ENCODE measurements at regions not wholly inside any gene's neighbourhood (a gene's known extent, or its start where the extent isn't known, plus 50 kb on each side); places are given as distances from the start of the nearest gene placed in this dataset.

DNA sequence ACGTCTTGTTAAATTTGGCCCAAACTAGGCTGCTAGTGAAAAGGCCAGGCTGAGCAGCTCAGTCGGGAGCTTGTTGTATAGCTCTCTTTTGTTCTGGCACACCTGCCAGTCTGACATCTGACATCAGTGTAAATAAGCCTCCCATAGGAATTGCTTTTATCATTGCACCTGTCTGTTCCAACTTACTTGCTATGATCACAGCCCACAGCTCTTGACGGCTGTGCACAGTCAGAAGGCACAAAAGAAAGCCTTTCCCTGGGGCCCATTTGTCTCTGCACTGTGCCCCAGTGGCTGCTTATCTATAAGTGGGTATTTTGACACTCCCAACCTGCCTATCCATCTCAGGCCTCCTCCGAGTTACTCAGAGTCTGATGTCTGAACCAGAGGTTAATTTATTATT lies 324.5 kb downstream of the NUAK1 start:
- DNase-seq = no peak

GRCh38 chr12:105819549-105819948 lies 319.2 kb downstream of the NUAK1 start:
- no peak for DNase-seq

DNA sequence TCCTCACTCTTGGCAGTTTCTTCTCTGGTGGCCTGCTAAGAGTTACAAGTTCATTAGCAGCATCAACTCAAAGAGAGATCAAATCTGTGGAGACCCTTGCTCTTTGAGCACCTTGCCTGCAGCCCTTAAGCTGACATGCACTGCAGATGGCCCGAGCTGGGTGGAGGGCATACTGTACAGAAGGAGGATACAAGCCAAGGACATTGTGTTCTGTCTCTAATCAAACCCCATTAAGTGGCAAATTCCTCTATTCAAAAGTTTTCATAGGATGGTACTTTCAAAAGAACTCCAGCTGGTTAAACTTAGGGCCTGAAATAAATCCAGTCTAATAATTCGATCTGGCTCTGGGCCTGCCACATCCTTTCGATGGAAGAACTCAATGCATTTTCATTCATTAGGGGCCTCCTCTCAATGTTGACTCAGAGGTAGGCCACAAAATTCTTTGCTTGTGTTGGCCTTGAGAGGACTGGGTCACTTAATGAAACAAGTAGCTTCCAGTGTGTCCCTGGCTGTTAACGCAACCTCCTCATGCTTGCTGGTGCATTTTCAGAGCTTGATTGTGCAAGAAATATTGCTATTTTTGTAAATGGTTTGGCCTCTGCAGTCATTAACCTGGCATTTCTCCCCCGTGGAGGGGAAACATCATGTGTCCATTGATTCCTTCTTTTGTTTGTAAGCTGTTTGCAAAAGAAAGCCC lies 318.2 kb downstream of the NUAK1 start:
- DNase-seq = peak; percentile 46

DNA sequence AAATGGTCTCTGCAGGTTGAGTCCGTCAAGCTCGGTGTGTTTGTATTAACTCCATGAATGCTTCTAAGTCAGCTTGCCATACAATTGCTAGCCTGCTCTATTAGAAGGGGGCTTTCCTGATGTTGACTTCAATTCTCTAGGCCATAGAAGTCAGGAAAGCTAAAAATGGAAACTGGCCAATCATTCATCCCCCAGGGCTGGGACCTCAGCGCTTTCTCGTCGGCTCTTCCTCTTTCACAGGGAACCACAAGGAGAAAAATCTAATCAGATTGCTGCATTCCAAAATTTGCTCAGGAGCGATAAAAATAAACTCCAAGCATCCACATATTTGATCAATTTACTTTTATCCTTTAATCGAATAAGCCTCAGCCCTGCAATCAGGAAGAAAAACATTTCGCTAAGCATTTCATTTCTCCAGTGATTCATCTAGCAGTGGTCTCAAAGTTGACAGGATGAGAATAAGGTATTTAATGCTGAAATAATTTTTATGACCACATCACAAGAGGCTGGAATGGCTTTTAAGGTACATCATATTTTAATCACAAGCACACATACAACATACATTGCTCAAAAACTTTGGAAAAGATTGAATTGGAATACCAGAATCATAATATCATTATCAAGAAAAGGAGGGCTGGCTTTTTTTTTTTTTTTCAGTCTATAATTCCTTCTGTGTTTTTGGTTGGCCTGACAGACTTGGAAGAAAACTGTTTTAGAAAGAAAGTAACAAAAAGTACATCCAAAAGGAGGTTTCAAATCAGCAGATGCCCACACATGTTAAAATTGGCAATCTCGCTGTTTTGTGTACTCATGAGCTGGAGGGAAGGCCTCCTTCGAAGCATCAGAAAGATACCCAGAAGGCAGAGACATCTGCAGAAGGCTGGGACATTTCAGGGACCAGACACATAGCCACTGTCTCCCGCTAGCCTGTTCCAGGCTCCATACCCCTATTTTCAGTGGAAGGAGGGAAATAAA lies 316.3 kb downstream of the NUAK1 start:
- DNase-seq = no peak

- no peak for DNase-seq
Measured at GRCh38 chr12:105823810-105824209, 314.9 kb downstream of the NUAK1 start.

DNA sequence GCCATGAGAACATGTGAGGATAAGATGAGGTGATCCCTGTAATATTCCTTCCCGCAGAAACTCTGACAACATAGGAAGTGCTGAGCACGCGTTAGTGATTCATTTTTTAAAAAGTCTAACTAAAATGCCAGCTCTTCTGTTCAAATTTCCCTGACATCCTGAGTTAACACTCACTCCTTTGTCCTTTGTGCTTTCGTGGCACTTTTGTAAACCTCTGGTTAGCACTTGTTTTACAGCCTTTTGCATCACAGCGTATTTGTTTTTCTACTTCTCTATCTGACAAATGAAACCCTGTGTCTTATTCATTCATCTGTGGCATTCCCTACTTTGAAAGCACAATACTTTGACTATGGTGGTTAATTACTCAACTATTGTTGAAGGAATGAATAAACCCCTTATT lies 313.6 kb downstream of the NUAK1 start:
- DNase-seq = no peak

DNA sequence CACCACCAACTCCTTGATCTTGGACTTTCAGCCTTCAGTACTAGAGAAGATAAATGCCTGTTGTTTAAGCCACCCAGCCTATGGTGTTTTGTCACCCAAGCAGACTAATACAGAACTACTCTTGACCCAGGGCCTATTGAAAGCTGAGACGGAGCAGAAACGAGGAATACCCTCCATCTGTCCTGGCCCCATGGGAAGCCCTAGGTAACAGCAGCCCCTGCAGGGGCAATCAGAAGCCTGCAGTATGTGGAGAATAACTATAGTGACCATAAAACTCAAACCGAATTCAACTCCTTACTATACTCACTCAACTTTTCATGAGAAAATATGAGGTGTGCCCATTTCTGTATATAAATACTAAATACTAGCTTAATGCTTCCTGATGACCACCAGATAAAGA lies 307.4 kb downstream of the NUAK1 start:
- DNase-seq = no peak

DNA sequence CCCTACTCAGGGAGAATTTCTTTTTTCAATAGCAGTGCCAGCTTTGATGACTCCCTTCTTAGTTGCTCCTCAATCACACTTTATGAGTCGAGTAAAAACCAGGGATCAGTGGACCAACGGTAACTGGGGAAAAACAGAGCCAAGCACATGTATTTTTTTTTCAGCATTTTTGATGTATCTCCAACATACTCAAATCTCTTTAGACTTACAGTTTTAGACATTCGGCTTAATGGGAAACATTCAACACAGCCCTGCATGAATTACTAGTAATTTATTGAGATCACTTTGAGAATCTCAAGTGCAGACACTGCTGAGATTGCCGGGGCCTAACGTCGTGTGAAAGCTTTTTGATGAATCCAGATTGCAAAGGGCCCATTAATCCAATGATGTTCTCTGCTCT lies 306.7 kb downstream of the NUAK1 start:
- no peak for DNase-seq

DNA sequence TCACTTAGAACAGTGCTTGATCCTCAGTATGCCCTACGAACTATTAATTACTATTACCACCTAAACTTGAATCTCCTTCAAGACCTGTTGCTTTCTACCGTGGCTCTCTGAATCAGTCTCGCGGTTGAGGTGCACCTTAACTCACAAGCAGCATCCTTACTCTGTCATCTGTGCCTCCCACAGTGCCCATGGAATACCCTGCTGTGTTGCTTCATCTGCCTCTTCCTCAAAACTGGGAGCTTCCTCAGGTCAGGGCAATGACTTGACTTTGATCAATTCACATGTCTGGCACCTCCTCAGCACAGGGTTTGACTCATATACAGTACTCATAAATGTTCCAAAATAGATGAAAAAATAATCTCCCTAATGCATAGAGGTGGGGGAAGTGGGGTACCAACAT lies 305.9 kb downstream of the NUAK1 start:
- DNase-seq = no peak

- no peak for DNase-seq
Measured at GRCh38 chr12:105834496-105834895, 304.3 kb downstream of the NUAK1 start.

DNA sequence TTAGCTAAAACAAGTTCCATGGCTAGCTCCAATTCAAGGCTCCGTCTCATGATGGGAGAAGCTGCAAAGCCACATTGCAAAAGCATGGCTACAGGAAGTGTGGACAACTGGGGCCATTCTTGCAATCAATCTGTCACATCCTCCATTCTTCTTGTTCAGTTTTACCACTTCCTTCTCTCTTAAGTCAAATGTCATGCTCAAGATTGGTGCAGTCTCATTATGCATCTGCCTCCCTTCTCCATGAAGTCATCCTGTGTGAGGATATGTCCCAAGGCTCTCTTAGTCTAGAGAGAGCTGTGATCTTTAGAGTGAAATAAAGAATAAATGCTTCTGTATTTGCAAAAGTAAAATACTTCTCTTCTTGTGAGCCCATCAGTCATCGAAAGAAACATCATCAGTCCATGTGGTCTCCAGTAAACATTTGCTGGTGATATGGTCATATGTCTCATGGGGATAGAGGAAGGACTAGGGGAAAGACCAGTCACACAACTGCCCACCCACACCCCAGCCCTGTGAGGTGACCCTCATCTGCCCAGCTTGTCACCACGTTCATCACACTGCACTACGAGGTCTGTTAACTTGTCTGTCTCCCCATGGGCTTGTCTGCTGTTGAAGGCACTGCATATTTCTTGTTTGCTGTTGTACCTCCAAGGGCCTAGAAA lies 303.0 kb downstream of the NUAK1 start:
- no peak for DNase-seq

- no peak for DNase-seq
Measured at GRCh38 chr12:105836242-105836622, 302.5 kb downstream of the NUAK1 start.

GRCh38 chr12:105839629-105840127 lies 299.1 kb downstream of the NUAK1 start:
- no peak for DNase-seq

GRCh38 chr12:105840384-105840783 lies 298.4 kb downstream of the NUAK1 start:
- no peak for DNase-seq

DNA sequence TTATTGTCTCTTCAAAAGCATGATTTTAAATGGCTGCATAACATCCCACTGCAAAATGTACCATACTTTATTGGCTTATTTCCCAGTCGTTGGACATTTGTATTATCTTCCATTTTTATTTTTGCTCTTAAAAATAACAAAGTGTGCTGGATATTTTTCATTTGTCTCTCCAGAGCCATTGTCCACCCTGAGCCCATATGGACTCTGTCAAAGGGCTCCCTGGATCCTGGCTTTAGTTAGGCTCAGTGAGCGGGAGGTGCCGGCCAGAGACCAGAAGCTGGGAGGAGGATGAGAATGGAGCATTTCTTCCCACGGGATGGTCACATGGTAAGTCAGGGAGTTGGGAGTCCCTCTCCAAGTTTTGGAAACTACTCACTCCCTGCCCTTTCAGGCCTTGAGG lies 296.9 kb downstream of the NUAK1 start:
- no peak for DNase-seq

GRCh38 chr12:105843561-105843960 lies 295.2 kb downstream of the NUAK1 start:
- no peak for DNase-seq

DNA sequence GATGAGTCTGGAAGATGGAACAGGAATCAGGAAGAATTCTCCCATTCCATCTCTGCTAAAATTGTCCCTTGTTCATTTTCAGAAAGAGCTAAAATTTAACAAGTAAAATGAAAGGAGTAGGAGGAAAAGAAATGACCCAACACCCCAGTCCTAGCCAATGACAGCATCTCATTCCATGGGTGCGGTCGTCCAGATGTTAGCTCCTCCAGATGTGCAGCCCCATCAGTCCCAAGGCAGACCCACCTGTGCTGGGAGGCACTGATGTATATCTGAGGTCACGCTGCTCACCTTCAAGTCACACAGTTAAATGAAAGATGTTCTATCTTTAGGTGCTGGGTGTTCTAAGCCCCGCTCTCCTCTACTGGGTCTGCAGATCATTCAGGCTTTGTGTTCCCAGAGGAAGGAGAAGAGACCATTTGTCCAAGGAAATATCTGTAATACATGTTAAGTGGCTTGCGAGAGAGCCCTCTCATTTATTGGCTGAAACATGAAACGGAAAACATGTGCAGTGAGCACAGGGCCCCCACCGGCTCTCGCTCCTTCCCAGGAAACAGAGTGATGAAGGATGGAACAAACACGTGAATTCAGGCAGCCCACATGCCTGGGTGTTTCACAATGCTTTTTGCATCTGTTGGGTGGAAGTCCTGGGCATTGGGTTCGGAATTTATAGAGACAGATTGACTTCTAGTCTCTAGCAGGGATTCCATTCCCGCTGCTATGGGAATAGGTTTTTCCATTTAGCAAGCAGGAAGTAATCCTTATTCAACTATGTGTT lies 294.6 kb downstream of the NUAK1 start:
- peak; percentile 64 for DNase-seq

- DNase-seq = no peak
Measured at GRCh38 chr12:105846331-105846730, 292.4 kb downstream of the NUAK1 start.

GRCh38 chr12:105847068-105847467 lies 291.7 kb downstream of the NUAK1 start:
- DNase-seq = no peak

DNA sequence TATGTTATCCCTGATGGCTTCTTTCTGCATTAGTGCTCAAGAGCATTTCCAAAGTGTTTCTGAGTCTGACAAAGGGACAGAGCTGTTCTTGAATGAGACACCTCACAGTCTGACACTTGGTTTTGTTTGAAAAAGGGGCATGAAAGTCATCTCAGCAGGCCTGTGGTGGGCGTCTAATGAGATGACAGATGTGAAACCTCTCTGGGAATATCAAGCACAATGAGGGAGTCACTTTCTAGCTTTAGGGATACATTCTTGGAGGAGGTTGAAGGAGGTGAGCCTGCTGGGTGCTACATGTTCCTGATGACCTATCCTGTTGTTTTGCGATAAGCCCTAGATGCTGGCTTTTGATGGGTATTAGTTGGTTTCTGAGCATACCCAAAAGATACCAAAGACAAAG lies 290.5 kb downstream of the NUAK1 start:
- no peak for DNase-seq

GRCh38 chr12:105850103-105850968 lies 288.4 kb downstream of the NUAK1 start:
- no peak for DNase-seq

- DNase-seq = no peak
Measured at GRCh38 chr12:105852496-105852895, 286.3 kb downstream of the NUAK1 start.
